ENCODE measurements at regions not wholly inside any gene's neighbourhood (a gene's known extent, or its start where the extent isn't known, plus 50 kb on each side); places are given as distances from the start of the nearest gene placed in this dataset.

DNA sequence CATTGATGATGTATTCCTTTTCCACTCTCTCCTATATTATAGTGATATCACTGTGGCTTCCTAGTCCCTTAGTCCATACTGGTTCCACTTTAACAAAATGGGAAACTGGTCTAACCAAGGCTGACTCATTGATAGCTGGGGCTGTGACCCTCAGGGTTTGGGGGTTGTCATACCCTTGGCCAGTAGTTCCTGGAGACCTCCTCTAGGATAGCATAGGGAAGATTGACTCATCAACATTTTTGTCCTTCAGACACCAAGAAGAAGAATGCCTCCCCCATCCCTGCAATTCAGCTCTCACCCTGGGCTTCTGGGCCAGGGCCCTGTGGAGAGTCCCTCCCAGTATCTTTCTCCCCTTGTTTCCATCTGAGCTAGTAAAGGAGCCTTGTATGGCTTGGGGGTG, 68.8 kb upstream of the PRPS1 start:
- TF ChIP-seq POLR2A (IDR thresholded peaks at IDR 0.05) = no peak
- TF ChIP-seq, protein P1, sequence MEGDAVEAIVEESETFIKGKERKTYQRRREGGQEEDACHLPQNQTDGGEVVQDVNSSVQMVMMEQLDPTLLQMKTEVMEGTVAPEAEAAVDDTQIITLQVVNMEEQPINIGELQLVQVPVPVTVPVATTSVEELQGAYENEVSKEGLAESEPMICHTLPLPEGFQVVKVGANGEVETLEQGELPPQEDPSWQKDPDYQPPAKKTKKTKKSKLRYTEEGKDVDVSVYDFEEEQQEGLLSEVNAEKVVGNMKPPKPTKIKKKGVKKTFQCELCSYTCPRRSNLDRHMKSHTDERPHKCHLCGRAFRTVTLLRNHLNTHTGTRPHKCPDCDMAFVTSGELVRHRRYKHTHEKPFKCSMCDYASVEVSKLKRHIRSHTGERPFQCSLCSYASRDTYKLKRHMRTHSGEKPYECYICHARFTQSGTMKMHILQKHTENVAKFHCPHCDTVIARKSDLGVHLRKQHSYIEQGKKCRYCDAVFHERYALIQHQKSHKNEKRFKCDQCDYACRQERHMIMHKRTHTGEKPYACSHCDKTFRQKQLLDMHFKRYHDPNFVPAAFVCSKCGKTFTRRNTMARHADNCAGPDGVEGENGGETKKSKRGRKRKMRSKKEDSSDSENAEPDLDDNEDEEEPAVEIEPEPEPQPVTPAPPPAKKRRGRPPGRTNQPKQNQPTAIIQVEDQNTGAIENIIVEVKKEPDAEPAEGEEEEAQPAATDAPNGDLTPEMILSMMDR (IDR thresholded peaks at IDR 0.05 in 4 of 5, conservative IDR thresholded peaks at IDR 0.05 in 1 of 5) = no peak
